AG04450 (cell line): ENCODE measurements at regions not wholly inside any gene's neighbourhood (a gene's known extent, or its start where the extent isn't known, plus 50 kb on each side); places are given as distances from the start of the nearest gene placed in this dataset.

ENCODE experiments used
- CTCF ChIA-PET: fragments of 300-600, 350-600 bp; formaldehyde crosslinking; extraction: SDS; loops from one replicate; lab custom pipeline; 2022; ENCODE audit warnings: antibody characterized with exemption, inconsistent platforms; lab: Charles Lee
- POLR2A ChIA-PET: fragments of 350-600 bp; formaldehyde crosslinking; extraction: SDS; loops from one replicate; lab custom pipeline; 2021; ENCODE audit warnings: antibody characterized with exemption, inconsistent platforms; lab: Yijun Ruan, JAX
- DNase-seq: peaks from one replicate; pipeline ENCODE4 v3.0.0-alpha.2; 2011; ENCODE audit warnings: low read depth, low spot score
- H3K27ac ChIP-seq: one replicate; pipeline ENCODE4 v1.5.1; 2012; ENCODE audit warnings: low read depth, low read length, control low read depth
- H3K27me3 ChIP-seq: one replicate; pipeline ENCODE4 v1.6.0; 2012; ENCODE audit warnings: low read length; ENCODE audit not compliant: control insufficient read depth, insufficient read depth
- H3K4me3 ChIP-seq: 2 replicates; pipeline ENCODE4 v1.5.1; 2011; ENCODE audit warnings: mild to moderate bottlenecking, low read depth, low read length, control low read depth
- H3K9me3 ChIP-seq: 2 replicates; pipeline ENCODE4 v1.5.1; 2012; ENCODE audit warnings: low read length; ENCODE audit not compliant: control insufficient read depth, insufficient read depth
- TF ChIP-seq, protein P1 (sequence below): IDR thresholded peaks from 2 replicates; pipeline ENCODE4 v1.5.1; 2011; ENCODE audit warnings: low read depth, low read length, control low read depth, inconsistent platforms

DNA sequence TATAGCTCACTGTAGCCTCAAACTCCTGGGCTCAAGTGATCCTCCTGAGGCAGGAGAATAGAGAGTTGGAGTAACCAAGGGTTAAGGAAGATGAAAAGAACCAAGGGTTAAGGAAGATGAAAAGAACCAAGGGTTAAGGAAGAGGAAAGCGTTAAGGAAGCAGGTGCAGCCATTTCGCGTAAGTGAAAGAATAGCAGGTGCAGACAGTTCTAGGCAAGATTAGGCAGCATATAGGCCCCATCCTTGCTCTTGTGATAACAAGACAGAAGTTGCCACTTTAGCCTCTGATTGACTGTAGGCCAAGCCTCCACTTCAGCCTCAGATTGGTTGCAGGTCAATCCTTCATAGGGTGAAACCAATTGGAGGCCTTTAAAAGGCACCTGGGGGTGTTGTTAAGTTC is 677.4 kb downstream of the PDCD6IP start:
- H3K27me3 ChIP-seq = no peaks in the 10 kb centered on the region
- ChIA-PET POLR2A (no interaction called here), CTCF (no interaction called here)
- H3K9me3 ChIP-seq = peaks cover 11% of the 10 kb centered on the region
- no peak overlapping the region for H3K4me3 ChIP-seq
- H3K27ac ChIP-seq = no peak overlapping the region
- no peak for DNase-seq
- TF ChIP-seq, protein P1, sequence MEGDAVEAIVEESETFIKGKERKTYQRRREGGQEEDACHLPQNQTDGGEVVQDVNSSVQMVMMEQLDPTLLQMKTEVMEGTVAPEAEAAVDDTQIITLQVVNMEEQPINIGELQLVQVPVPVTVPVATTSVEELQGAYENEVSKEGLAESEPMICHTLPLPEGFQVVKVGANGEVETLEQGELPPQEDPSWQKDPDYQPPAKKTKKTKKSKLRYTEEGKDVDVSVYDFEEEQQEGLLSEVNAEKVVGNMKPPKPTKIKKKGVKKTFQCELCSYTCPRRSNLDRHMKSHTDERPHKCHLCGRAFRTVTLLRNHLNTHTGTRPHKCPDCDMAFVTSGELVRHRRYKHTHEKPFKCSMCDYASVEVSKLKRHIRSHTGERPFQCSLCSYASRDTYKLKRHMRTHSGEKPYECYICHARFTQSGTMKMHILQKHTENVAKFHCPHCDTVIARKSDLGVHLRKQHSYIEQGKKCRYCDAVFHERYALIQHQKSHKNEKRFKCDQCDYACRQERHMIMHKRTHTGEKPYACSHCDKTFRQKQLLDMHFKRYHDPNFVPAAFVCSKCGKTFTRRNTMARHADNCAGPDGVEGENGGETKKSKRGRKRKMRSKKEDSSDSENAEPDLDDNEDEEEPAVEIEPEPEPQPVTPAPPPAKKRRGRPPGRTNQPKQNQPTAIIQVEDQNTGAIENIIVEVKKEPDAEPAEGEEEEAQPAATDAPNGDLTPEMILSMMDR = no peak

DNA sequence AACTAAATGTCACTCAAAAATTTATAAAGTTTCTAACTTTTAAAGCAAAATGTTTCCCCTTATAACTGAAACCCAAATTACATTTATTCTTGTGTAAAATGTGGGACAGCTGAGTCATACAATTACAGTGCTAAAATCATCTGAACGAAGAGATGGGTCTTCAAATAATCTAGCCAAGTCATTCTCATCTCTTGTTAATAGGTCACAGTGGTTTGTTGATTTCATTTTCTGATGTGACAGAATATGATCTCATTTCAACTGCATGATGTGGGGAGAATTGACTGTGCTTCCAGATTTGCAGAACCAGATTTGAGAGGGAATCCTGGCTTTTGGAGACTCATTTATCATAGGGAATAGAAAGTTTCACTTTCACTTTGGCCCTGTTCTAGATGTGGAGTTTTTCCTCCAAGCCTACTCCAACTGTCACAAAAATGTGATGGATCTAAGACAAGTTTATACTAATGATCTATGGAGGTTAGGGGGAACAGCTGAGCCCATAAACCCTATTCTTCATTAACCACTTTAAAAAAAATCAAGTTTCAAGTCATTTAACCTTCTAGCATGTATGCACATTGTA is 685.0 kb downstream of the PDCD6IP start:
- ChIA-PET POLR2A (no interaction called here), CTCF (no interaction called here)
- H3K9me3 ChIP-seq = no peaks in the 10 kb centered on the region; the same call in 1 of the 2 replicates
- no peaks in the 10 kb centered on the region for H3K27me3 ChIP-seq
- TF ChIP-seq, protein P1 = no peak
- no peak overlapping the region for H3K4me3 ChIP-seq
- H3K27ac ChIP-seq = no peak overlapping the region
- no peak for DNase-seq

DNA sequence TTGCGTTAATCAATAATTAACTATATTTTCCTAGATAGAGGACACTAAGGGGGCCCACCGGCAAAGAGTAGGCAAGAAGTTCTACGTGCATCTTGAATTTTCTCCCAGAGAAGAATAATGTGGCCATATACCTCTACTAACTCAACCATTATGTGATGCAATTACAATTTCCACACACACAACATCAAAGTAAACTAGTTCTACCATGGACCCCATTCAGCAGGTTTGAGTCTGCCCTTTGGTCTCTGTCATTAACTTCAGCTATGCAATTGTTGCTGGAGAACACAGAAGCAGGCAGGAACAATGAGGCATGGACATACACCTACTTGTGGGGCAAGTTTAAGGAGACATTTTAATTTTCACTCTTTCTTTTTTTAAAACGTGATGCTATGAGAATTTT is 705.9 kb downstream of the PDCD6IP start:
- ChIA-PET POLR2A (no interaction called here), CTCF (no interaction called here)
- H3K9me3 ChIP-seq = peaks cover 3% of the 10 kb centered on the region
- no peak for DNase-seq
- H3K4me3 ChIP-seq = no peak overlapping the region
- TF ChIP-seq, protein P1 = no peak
- no peaks in the 10 kb centered on the region for H3K27me3 ChIP-seq
- no peak overlapping the region for H3K27ac ChIP-seq

DNA sequence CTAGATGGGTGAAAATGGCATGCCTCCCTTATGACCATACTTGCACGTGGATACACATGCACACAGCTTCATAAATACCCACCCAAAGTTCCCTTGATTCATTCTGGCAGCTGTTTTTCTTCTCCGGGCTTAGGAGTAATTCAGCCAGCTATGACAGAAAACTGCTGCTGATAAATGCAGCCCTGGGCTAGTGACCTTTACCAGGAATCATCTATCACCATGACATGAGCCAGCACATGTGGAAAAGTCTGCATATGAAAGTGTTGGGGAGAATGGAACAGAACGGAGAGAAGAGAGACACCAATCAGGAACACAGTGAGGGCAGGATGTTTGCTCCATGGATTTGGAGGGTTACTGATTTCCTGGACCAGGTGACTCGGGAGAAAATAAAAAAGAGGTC is 706.3 kb downstream of the PDCD6IP start:
- H3K27me3 ChIP-seq = no peaks in the 10 kb centered on the region
- ChIA-PET CTCF (no interaction called here), POLR2A (no interaction called here)
- TF ChIP-seq, protein P1 = no peak
- H3K4me3 ChIP-seq = no peak overlapping the region
- no peak for DNase-seq
- H3K9me3 ChIP-seq = peaks cover 3% of the 10 kb centered on the region
- H3K27ac ChIP-seq = no peak overlapping the region

DNA sequence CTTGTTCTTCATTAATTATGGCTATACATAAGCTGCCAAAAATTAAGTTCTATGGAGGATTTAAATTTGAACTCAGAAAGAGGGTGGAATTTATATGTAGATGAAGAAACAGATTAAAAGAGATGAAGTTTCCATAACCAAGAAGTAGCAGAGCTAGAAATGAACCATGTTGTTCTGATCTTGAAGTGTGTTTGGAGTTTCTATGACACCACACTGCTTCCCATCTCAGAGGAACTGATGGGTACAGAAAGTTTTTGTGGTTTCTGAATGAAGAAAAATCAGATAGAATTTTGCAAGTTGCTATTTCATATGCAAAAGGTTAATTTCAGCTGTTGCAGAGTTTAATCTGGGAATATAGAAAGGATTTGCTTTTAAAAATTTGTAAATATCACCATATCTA is 710.3 kb downstream of the PDCD6IP start:
- CTCF ChIA-PET = no interaction called here

More for the DNA sequence above, 710.3 kb downstream of the PDCD6IP start:
- DNase-seq = no peak
- no peak overlapping the region for H3K4me3 ChIP-seq
- TF ChIP-seq, protein P1 = no peak
- peaks cover 3% of the 10 kb centered on the region for H3K9me3 ChIP-seq
- POLR2A ChIA-PET = no interaction called here
- no peak overlapping the region for H3K27ac ChIP-seq
- no peaks in the 10 kb centered on the region for H3K27me3 ChIP-seq
